DND-41 (cell line): ENCODE measurements at regions not wholly inside any gene's neighbourhood (a gene's known extent, or its start where the extent isn't known, plus 50 kb on each side); places are given as distances from the start of the nearest gene placed in this dataset.

Experiments used
- ATAC-seq: fragments of 200-7000 bp; cut with Tn5 transposase; 3 replicates; pipeline ENCODE4 v1.9.1; 2021; ENCODE audit warnings: low read depth; ENCODE audit not compliant: insufficient read depth
- DNase-seq: peaks from one replicate; pipeline ENCODE4 v3.0.0-alpha.2; 2020
- H2AFZ ChIP-seq: 2 replicates; pipeline ENCODE4 v1.6.0; 2012; ENCODE audit warnings: low read depth, low read length
- H3K27ac ChIP-seq: 2 replicates; pipeline ENCODE4 v1.5.1; 2012; ENCODE audit warnings: low read length, inconsistent platforms
- H3K27me3 ChIP-seq: fragments of 200-600 bp; sonication (generic); 2 replicates; pipeline ENCODE4 v1.6.0; 2012; ENCODE audit warnings: low read length, mild to moderate bottlenecking, inconsistent platforms; ENCODE audit not compliant: insufficient read depth, poor library complexity
- H3K36me3 ChIP-seq: 2 replicates; pipeline ENCODE4 v1.5.1; 2012; ENCODE audit warnings: low read length, inconsistent platforms; ENCODE audit not compliant: insufficient read depth
- H3K4me1 ChIP-seq: 2 replicates; pipeline ENCODE4 v1.5.1; 2012; ENCODE audit warnings: mild to moderate bottlenecking, low read length; ENCODE audit not compliant: insufficient read depth
- H3K4me2 ChIP-seq: 2 replicates; pipeline ENCODE4 v1.6.0; 2012; ENCODE audit warnings: mild to moderate bottlenecking, moderate library complexity, low read length, inconsistent platforms; ENCODE audit not compliant: insufficient read depth
- H3K4me3 ChIP-seq, 2 experiments: fragments of 200-600 bp in 1 of 2; shearing (Covaris generic) in 1 of 2; 2 replicates each; pipeline ENCODE4 v1.5.1; 2012 to 2016; ENCODE audit warnings: inconsistent platforms in 2 of 2, low read length in 2 of 2, mild to moderate bottlenecking in 2 of 2, low read depth in 1 of 2, moderate library complexity in 1 of 2
- H3K79me2 ChIP-seq: 2 replicates; pipeline ENCODE4 v1.6.0; 2012; ENCODE audit warnings: low read length, inconsistent platforms; ENCODE audit not compliant: insufficient read depth
- H3K9ac ChIP-seq: 2 replicates; pipeline ENCODE4 v1.6.0; 2012; ENCODE audit warnings: low read depth, mild to moderate bottlenecking, inconsistent platforms, low read length, moderate library complexity
- H3K9me3 ChIP-seq: 2 replicates; pipeline ENCODE4 v1.5.1; 2012; ENCODE audit warnings: low read length, moderate library complexity, mild to moderate bottlenecking, inconsistent platforms; ENCODE audit not compliant: insufficient read depth, severe bottlenecking
- H4K20me1 ChIP-seq: 2 replicates; pipeline ENCODE4 v1.6.0; 2012; ENCODE audit warnings: low read length; ENCODE audit not compliant: insufficient read depth
- EZH2 ChIP-seq: IDR thresholded peaks from 3 replicates; pipeline ENCODE4 v1.6.1; 2012; ENCODE audit warnings: borderline replicate concordance, low read depth, mild to moderate bottlenecking, moderate library complexity, low read length, inconsistent platforms; ENCODE audit not compliant: severe bottlenecking
- TF ChIP-seq, protein P1 (sequence below): IDR thresholded peaks from 2 replicates; pipeline ENCODE4 v1.5.1; 2012; ENCODE audit warnings: borderline replicate concordance, low read length, moderate library complexity, mild to moderate bottlenecking; ENCODE audit not compliant: poor library complexity, severe bottlenecking; ENCODE audit errors: extremely low read depth

GRCh38 chr6:55925292-55925691 is 49.9 kb upstream of the BMP5 start:
- no peak overlapping the region for H3K9ac ChIP-seq
- no peaks in the 10 kb centered on the region for H3K4me1 ChIP-seq
- H3K27ac ChIP-seq: no peak overlapping the region
- H2AFZ ChIP-seq: no peak overlapping the region
- no peaks in the 10 kb centered on the region for H3K36me3 ChIP-seq
- ATAC-seq (no peak), DNase-seq (no peak)
- TF ChIP-seq, protein P1, sequence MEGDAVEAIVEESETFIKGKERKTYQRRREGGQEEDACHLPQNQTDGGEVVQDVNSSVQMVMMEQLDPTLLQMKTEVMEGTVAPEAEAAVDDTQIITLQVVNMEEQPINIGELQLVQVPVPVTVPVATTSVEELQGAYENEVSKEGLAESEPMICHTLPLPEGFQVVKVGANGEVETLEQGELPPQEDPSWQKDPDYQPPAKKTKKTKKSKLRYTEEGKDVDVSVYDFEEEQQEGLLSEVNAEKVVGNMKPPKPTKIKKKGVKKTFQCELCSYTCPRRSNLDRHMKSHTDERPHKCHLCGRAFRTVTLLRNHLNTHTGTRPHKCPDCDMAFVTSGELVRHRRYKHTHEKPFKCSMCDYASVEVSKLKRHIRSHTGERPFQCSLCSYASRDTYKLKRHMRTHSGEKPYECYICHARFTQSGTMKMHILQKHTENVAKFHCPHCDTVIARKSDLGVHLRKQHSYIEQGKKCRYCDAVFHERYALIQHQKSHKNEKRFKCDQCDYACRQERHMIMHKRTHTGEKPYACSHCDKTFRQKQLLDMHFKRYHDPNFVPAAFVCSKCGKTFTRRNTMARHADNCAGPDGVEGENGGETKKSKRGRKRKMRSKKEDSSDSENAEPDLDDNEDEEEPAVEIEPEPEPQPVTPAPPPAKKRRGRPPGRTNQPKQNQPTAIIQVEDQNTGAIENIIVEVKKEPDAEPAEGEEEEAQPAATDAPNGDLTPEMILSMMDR: no peak
- TF ChIP-seq EZH2: no peak
- no peaks in the 10 kb centered on the region for H3K9me3 ChIP-seq
- H3K4me3 ChIP-seq: no peak overlapping the region
- no peaks in the 10 kb centered on the region for H3K79me2 ChIP-seq
- no peak overlapping the region for H3K4me2 ChIP-seq
- no peaks in the 10 kb centered on the region for H3K27me3 ChIP-seq
- no peaks in the 10 kb centered on the region for H4K20me1 ChIP-seq
